Ureter (tissue), 1 donor: ENCODE measurements at regions not wholly inside any gene's neighbourhood (a gene's known extent, or its start where the extent isn't known, plus 50 kb on each side); places are given as distances from the start of the nearest gene placed in this dataset.

Experiments
- DNase-seq: peaks from one replicate; pipeline ENCODE4 v3.0.0-alpha.2; 2020; ENCODE audit warnings: low spot score
- donor health status: DM: yes; HTN: yes; CAD: no.

DNA sequence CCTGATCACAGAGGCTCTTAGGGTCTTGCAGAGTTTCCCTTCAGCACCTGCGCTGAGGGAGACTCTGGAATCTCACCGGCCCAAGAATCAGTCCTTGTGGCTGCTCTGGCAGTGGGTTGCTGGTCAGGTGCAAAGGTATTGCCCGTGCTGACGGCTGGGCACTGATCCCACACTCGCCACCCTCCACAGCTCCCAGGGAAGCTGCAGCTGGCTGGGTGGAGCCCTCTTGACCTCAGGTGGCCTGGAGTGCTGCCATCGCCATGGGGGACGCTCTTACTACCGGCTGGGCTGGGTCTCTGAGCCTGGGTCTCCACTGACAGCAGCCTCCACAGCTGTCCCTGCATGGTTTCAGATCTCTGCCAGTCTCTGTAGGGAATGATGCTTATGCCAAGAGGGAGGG, 52.6 kb upstream of the EPHB3 start:
- no peak for DNase-seq

DNA sequence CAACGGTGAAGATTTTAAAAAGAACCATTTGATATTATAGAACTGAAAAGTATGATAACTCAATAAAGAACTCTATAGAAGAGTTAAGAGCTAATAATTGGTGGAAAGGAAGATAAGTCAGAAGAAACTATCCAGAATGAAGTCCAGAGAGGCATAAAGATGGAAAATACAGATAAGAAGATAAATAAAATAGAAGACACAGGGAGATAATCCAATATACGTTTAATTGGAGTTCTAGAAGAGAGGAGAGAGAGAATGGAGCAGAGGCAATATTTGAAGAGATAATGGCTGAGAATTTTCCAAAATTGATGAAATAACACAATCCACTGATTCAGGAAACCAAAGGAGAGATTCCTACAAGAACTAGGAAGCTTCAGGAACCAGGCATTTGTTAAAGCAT, 49.8 kb upstream of the EPHB3 start:
- DNase-seq: no peak
